GM23338 (cell line): ENCODE measurements at regions not wholly inside any gene's neighbourhood (a gene's known extent, or its start where the extent isn't known, plus 50 kb on each side); places are given as distances from the start of the nearest gene placed in this dataset.

Source experiments
- EZH2 ChIP-seq: fragments of 200-600 bp; sonication (generic); IDR thresholded peaks from one replicate; pipeline ENCODE4 v1.8.0; 2017; ENCODE audit warnings: antibody characterized with exemption, mild to moderate bottlenecking, low read depth; ENCODE audit not compliant: unreplicated experiment
- TF ChIP-seq, protein P1 (sequence below), 2 experiments: fragments of 200-600 bp in 1 of 2; sonication (generic) in 1 of 2; conservative IDR thresholded peaks; 2 replicates each; pipeline versions ENCODE4 v1.5.1 to v1.6.1; 2016 to 2017; ENCODE audit warnings: antibody characterized with exemption in 2 of 2, low read depth in 2 of 2, mild to moderate bottlenecking in 2 of 2, moderate library complexity in 1 of 2

DNA sequence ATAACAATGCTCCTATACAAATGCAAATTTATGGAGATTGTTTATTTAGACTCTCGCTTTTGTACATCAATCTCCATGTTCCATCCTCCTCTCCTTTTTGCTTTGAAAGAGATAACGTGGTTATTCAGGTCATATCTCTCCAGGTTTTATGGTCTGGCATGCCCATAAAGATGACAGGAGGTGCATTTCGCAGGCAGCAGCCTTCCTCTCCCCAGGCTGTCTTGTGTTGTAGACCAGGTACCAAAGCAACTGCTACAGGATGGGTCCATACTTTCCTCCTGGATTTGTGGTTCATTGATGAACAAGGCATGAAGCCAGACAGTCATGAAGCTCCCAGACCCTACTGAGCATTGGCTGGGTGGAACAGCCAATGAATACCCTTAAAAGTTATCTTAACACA is 400.2 kb upstream of the NPVF start:
- TF ChIP-seq EZH2 = no peak
- TF ChIP-seq, protein P1, sequence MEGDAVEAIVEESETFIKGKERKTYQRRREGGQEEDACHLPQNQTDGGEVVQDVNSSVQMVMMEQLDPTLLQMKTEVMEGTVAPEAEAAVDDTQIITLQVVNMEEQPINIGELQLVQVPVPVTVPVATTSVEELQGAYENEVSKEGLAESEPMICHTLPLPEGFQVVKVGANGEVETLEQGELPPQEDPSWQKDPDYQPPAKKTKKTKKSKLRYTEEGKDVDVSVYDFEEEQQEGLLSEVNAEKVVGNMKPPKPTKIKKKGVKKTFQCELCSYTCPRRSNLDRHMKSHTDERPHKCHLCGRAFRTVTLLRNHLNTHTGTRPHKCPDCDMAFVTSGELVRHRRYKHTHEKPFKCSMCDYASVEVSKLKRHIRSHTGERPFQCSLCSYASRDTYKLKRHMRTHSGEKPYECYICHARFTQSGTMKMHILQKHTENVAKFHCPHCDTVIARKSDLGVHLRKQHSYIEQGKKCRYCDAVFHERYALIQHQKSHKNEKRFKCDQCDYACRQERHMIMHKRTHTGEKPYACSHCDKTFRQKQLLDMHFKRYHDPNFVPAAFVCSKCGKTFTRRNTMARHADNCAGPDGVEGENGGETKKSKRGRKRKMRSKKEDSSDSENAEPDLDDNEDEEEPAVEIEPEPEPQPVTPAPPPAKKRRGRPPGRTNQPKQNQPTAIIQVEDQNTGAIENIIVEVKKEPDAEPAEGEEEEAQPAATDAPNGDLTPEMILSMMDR (conservative IDR thresholded peaks at IDR 0.05; ENCODE audit: low read depth in 2 of 2) = no peak
